Cerebellar nuclear complex (tissue), 1 donor: ENCODE measurements at regions not wholly inside any gene's neighbourhood (a gene's known extent, or its start where the extent isn't known, plus 50 kb on each side); places are given as distances from the start of the nearest gene placed in this dataset.

ENCODE experiments used
- DNase-seq, 2 experiments: peaks; one replicate each; lab custom pipeline; 2025; lab: John Stamatoyannopoulos, UW

DNA sequence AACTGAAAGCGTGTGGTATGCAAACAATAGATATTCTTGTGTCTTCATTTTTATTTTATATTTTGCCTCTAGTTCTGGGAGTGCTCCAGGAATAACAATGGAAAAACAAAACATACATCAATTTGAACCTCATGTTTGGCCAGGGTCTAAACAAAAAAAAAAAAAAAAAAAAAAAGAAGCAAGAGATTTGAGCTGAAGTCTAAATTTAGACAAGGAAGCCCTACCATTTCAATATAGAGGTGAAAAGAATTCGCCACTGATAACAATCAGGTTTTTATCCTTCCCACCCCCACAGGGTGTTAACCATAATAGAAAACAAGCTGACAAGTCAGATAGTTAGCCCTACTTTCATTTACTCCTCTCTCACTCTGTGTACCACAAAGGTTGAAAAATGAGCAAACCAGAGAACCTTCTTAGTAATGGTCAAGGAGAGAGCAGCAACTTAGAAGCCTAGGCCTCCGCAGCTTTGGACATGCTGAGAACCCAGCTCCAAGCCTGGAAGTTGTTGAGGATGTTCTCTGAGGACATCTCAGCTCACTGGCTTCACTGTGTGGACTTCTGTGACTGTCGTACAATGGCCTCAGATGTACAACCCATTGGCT lies 118.2 kb upstream of the HMHB1 start:
- no peak for DNase-seq

DNA sequence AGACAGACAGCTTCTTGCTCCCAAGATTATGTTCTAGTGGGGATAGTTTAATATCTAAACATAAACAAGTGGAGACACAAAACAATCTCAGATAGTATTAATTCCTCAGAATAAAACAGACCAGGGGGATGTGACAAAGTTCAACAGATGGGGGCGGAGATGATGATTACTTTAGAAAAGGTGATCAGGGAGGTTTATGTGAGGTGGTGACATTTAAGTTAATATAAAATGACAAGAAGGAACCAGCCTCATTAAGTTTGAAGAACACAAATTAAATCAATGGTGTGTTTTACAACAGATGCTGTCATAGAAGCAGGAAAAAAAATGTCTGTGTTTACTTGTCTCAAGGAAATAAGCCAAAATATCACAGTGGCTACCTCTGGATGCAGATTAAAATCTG lies 119.6 kb upstream of the HMHB1 start:
- DNase-seq, result no peak

DNA sequence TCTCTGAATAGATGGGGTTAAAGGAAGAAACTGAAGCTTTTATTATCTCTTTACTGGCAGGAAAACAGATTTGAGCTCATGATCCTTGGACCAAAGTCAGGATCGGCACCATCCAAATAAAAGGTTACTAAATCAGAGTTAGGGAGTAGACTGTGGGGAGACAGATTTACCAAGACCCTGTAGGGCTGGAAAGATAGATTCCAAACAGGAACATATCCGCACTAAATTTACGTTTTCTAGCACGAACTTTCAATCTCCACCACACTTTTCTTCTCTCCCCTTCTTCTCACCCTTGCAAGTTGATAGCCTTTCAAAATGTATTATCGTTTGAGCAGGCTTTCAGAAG lies 120.0 kb upstream of the HMHB1 start:
- no peak for DNase-seq

DNA sequence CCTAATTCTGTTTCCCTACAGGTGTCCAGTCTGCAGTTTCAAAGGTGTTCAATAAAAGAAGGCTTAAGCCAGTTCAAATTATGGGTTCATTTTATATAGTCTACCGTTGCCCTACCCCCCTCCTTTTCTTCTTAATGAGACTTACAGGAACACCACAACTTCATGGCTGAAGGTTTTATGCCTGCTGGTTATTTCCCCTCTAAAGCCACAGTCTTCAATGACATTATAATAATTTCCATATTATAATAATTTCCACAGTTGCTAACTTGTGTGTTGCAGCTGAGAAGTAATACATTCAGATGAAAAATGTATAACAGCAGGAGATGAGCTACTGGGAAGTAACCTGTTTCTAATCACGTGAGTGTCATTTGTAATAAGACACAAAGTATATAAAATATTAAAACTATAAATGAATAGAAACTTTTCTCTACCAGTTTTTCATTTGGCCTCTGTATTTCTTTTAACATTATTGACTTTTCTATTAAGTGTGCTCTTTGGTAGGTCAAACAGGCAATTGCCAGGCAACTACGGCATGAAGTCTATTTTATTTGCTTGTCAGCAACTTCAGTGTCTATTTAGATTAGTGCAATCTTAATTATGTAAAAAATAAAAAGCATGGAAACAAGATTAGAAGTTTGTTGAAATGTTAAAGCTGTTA lies 120.5 kb upstream of the HMHB1 start:
- DNase-seq, result no peak

DNA sequence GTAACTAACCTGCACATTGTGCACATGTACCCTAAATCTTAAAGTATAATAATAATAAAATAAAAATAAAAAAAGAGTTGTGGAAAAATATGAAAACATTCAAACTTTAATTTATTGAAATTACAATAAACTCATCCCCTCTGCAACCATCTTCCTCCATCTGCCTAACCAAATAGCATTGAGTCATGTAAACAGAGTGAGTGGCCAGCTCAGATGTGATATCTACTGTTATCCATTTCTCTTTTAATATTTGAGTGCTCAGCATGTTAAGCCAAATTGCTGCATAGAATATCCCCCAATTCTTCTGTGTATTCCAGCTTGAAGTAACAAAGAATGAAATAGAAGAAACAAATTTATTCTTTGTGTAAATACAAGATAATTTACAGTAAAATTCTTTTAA lies 124.4 kb upstream of the HMHB1 start:
- no peak for DNase-seq

DNA sequence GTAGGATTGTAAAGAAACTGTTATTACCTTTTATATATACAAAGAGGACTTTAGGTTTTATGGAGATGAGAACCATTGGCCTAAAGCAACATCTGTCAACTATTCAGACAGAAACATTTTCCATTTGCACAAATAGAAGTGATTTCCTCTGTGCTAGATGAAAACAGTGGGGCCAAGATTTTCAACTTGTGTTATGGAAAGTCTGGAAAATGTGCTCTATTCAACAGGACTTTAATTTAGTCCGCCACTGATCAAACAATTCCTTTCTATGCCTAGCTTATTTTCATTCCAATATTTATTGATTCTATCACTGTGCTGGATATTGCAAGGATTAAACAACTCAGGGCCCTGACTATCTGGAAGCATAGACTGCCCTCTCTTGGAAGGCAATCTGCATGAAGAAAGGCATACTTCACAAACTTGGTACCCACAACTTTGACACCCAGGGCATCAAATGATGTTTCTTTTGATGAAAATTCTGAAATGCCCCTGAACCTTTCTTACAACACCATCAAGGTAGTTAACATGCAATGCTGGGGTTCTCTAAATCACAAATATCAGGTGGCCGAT lies 126.6 kb upstream of the HMHB1 start:
- no peak for DNase-seq

DNA sequence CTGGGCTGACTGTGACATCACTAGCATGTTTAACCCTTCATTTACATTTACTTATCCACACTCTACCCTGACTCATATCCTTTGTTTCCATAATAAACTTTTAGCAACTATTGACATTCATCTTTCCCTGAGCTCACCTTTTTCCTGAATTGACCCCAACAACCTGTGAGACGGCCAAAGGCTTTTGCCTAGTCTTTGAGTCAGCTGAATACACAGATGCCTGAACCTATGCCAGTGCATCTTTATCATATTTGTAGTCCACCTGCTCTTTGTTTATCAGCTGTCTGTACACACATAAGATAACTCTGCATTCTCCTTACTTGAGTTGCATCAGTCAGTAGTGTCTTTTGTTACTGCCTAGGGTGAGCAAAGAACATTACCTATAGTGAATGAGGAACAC lies 128.5 kb upstream of the HMHB1 start:
- no peak for DNase-seq

DNA sequence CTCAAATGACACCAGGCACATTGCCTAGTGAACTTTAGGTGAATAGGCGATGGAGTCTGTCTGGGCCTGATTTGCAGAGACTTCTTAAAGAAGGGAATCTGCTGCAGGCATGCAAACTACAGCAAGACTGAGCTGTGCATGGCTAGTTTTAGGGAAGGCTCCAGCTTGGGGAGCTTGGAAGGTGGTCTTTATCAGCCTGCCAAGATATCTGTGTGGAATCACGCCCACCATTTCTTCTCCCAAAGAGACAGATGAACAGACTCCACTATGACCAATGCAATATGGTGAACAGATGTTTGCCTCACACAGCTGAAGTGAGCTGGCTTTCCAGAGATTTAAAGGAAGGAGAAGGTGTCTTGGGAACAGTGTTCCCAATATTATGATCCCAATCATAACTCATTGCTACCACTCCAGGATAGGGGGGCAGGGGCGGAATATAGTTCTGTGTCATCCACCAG lies 129.0 kb upstream of the HMHB1 start:
- no peak for DNase-seq

DNA sequence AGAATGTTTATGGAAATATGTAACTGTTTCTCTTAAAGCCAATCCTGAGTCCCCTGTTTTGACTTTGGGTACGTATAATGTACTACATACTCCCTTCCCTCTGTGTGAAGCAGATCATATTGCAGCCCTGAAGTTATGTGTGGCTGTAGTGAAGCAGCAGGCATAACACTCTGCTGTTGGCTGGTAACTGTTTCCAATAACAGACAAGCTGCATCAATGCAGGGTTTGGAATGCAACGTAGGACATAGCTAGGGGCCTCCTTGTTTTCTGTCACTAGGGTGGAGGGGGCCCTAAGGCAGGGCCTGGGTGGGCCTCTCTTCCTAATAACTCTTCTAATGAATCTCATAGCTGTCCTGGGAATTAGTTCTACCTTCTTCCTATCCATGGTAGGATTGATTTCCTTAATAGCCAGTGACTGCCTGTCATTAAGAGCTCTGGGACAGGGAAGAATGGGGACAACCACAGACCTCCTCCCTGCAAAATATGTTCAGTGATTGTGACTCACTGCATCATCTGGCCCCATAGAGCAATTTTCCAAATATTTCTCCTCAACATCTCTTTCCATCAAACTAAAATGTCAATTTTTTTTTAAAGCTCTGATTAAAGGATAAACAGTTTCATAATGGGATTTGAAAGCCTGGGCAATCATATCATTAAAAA lies 129.6 kb upstream of the HMHB1 start:
- DNase-seq, result no peak

DNA sequence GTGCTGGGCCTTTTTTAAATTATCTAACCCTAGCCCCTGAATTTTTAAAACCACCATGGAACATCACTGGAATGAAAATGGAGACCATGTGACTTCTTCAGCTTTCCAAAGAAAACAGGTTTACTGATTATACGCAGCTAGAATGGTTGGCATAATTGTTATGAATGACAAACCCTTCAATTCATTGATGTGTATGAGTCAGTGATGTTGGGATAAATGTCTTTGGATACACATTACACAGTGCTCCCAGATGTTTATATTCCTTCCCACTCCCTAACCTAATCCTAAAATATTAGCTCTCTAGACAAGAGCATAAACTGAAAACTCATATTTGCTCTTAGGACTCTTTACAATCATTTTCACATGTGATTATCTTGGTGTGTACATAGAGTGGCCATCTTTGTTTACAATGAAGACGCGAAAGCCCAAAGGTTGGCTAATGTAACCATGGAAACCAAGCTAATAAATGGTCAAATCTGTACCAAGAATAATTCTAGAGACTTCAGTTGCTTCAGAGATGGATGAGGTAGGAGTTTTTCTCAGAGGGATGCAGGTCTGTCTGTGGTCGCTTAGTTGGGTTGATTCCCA lies 131.2 kb upstream of the HMHB1 start:
- DNase-seq, result no peak

DNA sequence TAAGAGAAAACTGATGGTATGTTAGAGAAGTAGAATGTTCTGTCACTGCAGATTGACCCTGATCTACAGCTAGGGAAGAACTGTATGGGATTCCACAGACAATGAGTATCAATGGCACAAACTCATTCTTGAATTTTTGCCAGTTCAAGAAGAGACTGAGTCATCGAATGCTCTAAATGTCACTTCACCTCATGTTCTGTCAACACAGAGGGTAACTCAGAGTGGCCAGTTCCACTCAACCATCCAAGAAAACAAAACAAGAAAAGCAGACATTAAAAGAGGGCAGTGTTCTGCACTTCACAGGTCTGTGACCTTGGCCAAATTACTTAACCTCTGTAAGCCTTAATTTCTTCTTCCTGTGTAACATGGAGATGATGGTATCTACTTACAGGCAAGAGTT lies 132.2 kb upstream of the HMHB1 start:
- DNase-seq, result no peak

DNA sequence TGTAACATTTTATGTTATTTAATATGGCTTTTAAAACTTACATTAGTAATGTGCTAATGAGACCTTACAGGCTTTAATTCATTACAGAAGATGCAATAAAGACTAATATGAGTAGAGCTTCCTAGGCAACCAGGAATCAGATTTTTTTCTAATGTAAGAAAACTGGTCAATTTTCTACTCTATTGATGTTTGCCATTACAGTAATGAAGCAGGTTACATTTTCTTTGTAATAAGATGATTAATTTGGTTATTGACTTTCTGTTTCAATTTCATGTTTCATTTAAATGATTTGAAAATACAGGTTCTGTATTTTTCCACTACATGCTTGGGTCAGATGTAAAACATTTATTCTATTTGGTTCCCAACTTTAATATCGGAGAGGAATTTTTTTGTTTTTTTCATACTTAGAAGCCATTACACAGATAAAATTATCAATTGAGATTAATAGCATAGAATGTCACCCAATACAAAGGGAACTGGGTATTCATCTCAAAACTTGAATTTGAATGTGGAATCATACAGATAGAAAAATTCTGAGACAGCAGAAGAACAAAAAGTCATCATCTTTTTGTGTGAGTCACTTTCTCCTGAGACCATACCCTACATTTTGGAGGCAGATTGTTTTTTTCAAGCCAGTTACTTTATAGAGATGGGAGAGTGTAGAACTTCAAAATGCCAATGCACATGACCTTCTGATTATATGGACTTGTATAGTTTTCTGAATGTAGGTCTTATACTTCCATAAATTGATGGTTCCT lies 133.6 kb upstream of the HMHB1 start:
- no peak for DNase-seq

DNA sequence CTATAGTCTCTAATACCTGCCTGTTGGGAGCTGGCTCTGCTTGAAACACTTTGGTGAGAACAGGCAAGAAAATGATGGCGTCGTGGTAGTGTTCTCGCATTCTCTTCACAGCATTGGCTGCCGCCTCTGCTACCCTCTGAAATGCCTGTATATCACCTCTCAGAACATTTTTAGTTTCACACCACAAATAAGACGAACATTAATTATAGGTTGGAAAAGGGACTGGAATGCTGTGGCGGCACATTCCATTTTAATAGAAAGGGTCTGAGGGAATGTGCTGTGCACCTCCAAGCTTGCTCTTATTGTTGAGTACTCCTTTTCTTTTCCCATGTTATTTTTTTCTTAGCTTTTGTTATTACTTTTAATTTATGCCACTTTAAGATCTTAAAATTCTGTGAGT lies 134.6 kb upstream of the HMHB1 start:
- no peak for DNase-seq

DNA sequence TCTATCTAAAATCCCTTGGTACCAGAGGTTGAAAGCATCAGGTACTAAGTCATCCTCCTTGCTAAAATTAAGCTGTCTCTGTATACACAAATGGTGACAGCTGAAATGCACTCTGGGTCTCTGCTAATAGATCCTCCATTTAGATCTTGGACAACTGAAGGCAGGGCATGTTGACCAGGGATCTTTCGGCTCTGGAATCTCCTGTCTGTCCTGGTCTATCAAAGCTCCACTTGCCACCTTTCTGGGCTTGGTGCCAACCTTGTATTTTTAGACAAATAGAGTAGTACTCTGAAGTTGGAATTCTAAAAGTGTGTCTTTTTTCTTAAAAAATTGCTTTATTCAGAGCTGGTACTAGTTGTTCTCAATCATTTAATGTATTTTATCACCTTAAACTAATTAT lies 135.2 kb upstream of the HMHB1 start:
- DNase-seq, result no peak

DNA sequence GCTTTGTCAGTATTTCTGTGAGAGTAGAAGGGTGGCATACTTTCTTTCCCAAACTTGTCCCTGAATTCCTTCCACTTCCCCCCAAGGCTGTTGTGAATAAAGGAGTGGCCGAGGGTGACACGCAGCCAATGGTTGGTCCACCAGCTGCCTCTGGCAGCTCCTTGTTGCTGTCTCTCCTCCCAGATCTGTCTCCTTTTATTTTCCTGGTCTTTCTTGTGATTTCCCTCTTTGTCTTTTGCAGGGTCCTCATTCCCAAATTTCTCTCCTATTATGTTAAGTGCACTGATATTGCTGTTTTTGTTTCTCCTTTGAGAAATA lies 137.5 kb upstream of the HMHB1 start:
- no peak for DNase-seq

DNA sequence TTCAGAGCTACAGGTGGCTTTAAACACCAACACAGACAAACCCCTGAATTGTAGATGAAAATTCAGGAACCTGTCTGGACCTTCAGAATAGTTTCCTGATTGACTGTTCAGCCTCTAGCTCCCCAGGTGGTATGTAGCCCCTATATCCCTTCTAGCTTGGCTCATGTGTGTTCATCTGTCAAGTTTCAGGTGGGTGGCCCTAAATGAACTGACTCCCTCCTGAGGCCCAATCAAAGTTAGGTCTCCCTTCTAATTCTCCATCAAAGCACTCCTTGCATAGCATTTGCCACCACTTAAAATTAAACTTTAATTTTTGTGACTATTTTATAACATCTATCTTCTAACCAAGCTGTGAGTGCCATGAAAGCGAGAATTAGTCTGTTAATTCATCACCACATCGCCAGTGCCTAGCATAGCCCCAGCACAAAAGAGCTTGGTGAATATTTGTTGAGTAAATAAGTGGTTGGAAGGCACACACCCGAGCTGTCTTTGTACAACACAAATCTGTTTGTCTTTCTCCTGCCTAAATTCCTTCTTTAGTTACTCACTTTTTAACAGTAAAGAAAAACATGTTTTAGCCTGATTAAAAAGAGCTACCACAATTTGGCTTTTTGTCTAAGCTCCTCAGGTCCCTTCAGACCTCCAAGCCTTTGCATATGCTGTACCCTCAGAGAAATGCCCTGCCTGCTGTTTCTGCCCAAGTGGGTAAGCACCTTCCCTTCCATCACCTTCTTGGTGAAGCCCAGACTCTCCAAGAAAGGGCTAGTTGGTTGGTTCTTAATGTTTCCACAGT lies 138.1 kb upstream of the HMHB1 start:
- no peak for DNase-seq

DNA sequence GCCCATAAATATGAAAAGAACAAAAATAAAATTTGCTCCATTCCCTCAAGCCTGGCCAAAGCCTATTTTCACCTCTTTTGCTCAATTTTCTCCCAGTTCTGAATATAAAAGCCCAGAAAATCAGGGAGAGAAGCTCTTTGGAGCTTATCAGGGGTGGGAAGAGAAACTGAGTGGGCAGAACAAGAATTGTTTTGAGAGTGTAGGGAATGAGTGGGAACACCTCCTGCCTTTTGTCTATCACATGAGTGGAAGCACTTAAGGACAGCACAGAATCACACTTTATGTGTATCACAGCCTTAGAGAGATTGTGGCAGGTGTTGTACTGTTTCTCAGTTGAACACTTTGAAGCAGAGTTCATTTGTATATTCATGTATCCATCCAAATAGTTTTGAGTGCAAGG lies 139.2 kb upstream of the HMHB1 start:
- DNase-seq, result no peak

DNA sequence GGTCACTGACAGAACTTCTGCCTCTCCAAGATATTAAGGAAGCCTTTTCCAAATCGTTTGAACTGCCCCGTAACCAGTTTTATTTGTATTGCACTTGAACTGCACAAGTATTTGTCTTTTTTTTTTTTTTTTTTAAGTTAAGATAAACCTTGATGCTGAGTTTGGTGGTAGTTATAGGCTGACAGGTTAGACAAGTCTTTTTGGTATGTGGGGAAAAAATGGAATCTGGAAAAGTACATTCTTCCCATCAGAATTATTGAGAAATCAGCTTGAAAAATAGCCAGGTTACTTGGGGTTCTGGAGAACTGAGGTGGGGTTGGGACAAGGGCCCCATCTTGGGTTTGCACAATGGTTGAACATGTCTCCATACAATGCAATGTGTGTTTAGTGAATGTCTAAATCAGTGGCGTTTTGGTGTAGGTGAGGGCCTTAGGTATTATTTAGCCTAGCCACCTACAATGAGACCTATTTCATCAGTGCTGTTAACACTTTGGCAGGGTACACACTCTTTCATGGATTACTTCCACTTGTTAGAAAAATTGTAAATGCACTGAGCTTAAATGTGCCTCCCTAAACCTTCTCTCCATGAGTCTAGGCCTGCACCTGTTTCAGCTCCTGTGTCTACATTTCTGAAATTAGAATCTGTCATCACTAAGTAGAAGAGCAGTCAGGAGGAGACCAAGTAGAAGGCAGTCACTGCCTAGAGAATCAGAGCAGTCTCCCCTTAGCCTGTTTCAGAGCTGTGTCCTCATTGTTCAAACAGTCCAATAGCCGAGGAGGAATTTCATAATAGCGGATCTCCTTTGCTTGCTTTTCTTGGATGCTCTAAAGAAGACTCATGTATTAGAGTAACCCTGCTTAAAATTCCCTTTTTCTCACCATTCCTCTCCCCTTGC lies 140.0 kb upstream of the HMHB1 start:
- DNase-seq, result no peak

DNA sequence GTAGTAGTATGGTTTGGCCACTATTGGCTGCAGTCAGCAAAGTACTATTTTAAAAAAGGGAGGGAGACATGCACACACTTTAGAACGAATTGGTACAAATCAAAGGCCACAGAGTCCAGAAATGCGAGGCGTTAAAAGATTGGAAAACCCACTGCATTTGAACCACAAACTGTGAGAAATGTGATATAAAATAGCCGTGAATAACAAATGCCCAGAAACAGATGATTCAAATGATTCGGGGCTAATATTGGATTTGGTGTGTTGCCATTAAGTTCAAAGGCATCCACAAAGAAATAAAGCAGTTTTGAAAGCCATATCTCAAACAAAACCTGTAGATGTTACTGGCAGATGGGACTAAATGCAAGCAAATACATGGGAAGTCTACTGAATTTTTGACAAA lies 140.9 kb upstream of the HMHB1 start:
- DNase-seq, result no peak

DNA sequence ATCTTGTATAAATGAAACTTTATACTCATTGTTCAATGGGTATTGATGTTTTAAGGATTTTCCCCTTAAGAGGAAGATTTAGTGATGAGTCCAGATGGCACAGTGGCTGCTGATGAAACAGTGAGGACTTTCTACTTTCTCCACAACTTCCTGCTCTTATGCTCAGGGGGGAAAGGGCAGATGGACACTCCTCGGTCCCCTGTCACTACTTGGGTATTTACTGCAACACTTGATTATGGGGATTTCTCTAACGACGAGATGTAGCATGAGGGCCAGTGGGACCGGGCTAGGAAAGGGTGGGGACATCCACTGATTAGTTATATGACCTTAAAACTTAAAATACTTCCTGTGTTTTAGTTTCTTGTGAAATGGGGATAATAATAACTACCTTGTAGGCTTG lies 146.1 kb upstream of the HMHB1 start:
- no peak for DNase-seq

DNA sequence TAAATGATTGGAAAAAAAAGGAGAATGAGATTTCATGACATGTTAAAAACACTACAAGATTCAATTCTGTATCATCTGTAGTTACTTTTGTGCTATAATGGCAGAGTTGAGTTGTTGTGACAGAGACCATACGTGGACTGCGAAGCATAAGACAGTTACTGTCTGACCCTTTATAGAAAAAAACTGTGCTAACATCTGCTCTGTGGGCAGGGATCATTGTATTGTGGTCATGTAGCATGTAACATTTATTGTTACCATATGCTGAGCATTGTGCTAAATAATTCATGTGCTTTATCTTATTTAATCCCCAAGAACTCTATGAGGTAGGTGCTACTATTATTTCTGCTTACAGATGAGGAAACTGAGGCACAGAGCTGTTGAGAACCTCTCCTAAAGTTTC lies 147.3 kb upstream of the HMHB1 start:
- DNase-seq, result no peak
